ENCODE measurements at regions not wholly inside any gene's neighbourhood (a gene's known extent, or its start where the extent isn't known, plus 50 kb on each side); places are given as distances from the start of the nearest gene placed in this dataset.

DNA sequence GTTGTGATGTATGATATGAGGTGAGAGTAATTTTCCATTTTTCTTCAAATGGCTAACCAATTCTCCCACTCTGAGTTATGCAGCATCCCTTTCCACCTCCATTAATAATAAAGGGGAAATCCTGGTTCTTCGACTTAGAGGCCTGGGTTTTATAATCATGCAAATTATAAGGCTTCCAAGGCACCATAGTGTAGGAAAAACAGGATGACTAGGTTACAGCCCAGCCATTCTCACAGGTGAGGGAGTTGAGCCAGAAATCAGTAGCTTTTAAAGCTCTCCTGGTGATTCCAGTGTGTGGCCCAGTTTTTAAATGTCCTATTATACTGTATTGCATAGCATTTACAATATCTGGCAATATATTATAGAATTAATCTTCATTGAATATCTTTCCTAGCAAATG is 203.1 kb downstream of the ARHGEF9 start:
- TF ChIP-seq ESRRG (CRISPR knock-in tag; IDR thresholded peaks at IDR 0.05), result no peak
- no peak for TF ChIP-seq ISL1 (CRISPR knock-in tag; IDR thresholded peaks at IDR 0.05)
- no peak for TF ChIP-seq PATZ1 (CRISPR knock-in tag; IDR thresholded peaks at IDR 0.05; ENCODE audit: borderline replicate concordance)
- no peak for TF ChIP-seq SNAI2 (CRISPR knock-in tag; IDR thresholded peaks at IDR 0.05)
- no peak for TF ChIP-seq ZC3H10 (CRISPR knock-in tag; IDR thresholded peaks at IDR 0.05)
- no peak for TF ChIP-seq PPARA (CRISPR knock-in tag; IDR thresholded peaks at IDR 0.05; ENCODE audit: borderline replicate concordance)
- no peak for TF ChIP-seq TCF4 (CRISPR knock-in tag; IDR thresholded peaks at IDR 0.05; ENCODE audit: borderline replicate concordance)
- TF ChIP-seq ZFP30 (CRISPR knock-in tag; IDR thresholded peaks at IDR 0.05), result no peak
- no peak for ATAC-seq

DNA sequence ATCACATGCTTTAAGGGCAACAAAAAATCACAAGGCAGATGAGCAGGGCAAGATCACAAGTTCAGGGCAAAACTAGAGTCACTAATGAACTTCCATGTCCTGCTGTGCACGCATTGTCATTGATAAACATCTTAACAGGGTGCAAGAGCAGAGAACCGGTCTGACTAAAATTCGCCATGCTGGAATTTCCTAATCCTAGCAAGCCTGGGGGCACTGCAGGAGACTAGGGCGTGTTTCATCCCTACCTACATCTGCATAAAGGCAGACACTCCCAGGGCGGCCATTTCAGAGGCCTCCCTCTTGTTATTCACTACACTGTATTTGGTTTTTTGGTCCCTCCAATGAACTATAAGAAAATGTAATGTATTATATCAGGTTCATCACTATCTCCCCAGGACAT is 203.6 kb downstream of the ARHGEF9 start:
- TF ChIP-seq RARB (CRISPR knock-in tag; IDR thresholded peaks at IDR 0.05) (no peak), TSHZ2 (CRISPR knock-in tag; IDR thresholded peaks at IDR 0.05) (no peak), ZNF70 (CRISPR knock-in tag; IDR thresholded peaks at IDR 0.05) (no peak), CSDC2 (CRISPR knock-in tag; IDR thresholded peaks at IDR 0.05) (no peak), PATZ1 (CRISPR knock-in tag; IDR thresholded peaks at IDR 0.05; ENCODE audit: borderline replicate concordance) (no peak), ZC3H10 (CRISPR knock-in tag; IDR thresholded peaks at IDR 0.05) (no peak), BACH2 (CRISPR knock-in tag; IDR thresholded peaks at IDR 0.05; ENCODE audit: borderline replicate concordance) (no peak), ESRRG (CRISPR knock-in tag; IDR thresholded peaks at IDR 0.05) (no peak), TOX (CRISPR knock-in tag; IDR thresholded peaks at IDR 0.05; ENCODE audit: borderline replicate concordance) (no peak), ZFP3 (CRISPR knock-in tag; IDR thresholded peaks at IDR 0.05) (no peak)
- TF ChIP-seq, protein P1, sequence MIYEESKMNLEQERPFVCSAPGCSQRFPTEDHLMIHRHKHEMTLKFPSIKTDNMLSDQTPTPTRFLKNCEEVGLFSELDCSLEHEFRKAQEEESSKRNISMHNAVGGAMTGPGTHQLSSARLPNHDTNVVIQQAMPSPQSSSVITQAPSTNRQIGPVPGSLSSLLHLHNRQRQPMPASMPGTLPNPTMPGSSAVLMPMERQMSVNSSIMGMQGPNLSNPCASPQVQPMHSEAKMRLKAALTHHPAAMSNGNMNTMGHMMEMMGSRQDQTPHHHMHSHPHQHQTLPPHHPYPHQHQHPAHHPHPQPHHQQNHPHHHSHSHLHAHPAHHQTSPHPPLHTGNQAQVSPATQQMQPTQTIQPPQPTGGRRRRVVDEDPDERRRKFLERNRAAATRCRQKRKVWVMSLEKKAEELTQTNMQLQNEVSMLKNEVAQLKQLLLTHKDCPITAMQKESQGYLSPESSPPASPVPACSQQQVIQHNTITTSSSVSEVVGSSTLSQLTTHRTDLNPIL (CRISPR knock-in tag; IDR thresholded peaks at IDR 0.05; ENCODE audit: low read depth), result no peak
- TF ChIP-seq, protein P2, sequence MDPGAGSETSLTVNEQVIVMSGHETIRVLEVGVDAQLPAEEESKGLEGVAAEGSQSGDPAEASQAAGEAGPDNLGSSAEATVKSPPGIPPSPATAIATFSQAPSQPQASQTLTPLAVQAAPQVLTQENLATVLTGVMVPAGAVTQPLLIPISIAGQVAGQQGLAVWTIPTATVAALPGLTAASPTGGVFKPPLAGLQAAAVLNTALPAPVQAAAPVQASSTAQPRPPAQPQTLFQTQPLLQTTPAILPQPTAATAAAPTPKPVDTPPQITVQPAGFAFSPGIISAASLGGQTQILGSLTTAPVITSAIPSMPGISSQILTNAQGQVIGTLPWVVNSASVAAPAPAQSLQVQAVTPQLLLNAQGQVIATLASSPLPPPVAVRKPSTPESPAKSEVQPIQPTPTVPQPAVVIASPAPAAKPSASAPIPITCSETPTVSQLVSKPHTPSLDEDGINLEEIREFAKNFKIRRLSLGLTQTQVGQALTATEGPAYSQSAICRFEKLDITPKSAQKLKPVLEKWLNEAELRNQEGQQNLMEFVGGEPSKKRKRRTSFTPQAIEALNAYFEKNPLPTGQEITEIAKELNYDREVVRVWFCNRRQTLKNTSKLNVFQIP (CRISPR knock-in tag; IDR thresholded peaks at IDR 0.05; ENCODE audit: borderline replicate concordance, low read depth), result no peak

DNA sequence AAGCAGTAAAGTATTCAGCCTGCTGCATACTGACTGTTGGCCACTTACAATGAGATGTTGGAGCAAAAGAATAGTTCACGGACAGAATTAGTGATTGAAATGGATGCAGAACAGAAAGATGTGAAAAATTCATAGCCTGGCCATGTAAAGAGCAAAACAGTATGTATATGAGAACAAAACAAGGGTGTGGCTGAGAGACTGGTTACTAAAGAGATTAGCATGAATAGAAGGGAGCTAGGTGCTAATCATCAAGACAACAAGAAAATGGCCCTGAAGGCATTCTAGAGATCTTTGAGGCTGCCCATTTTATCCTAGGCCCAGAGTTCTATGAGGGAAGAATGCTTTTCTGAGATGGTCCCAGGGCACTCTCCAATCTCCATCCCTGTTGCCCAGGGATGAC is 208.5 kb downstream of the ARHGEF9 start:
- no peak for ATAC-seq
- TF ChIP-seq BACH2 (CRISPR knock-in tag; IDR thresholded peaks at IDR 0.05; ENCODE audit: borderline replicate concordance) (no peak), ARNTL (CRISPR knock-in tag; IDR thresholded peaks at IDR 0.05; ENCODE audit: borderline replicate concordance, low read depth) (no peak), ISL1 (CRISPR knock-in tag; IDR thresholded peaks at IDR 0.05) (no peak), ZFP30 (CRISPR knock-in tag; IDR thresholded peaks at IDR 0.05) (no peak), PPARA (CRISPR knock-in tag; IDR thresholded peaks at IDR 0.05; ENCODE audit: borderline replicate concordance) (no peak), CSRNP3 (CRISPR knock-in tag; IDR thresholded peaks at IDR 0.05) (no peak), ZNF8 (CRISPR knock-in tag; IDR thresholded peaks at IDR 0.05) (no peak), ZC3H10 (CRISPR knock-in tag; IDR thresholded peaks at IDR 0.05) (no peak), TSHZ2 (CRISPR knock-in tag; IDR thresholded peaks at IDR 0.05) (no peak), ZNF565 (CRISPR knock-in tag; conservative IDR thresholded peaks at IDR 0.05; ENCODE audit: low read depth) (no peak), OSR1 (CRISPR knock-in tag; IDR thresholded peaks at IDR 0.05) (no peak)
- TF ChIP-seq, protein P1 (CRISPR knock-in tag; IDR thresholded peaks at IDR 0.05; ENCODE audit: low read depth), result no peak

More for the DNA sequence above, 203.6 kb downstream of the ARHGEF9 start:
- ATAC-seq, result no peak

Measured in SK-N-SH treated with all-trans-retinoic acid at 6 μM for 48 hours (cell line).